Heart right ventricle (tissue), 16 donors: ENCODE measurements at regions not wholly inside any gene's neighbourhood (a gene's known extent, or its start where the extent isn't known, plus 50 kb on each side); places are given as distances from the start of the nearest gene placed in this dataset.

ENCODE experiments used
- ATAC-seq, 8 donors: fragments of 200-7000 bp; cut with Tn5 transposase; one replicate each; pipeline ENCODE4 v1.9.1; 2020; ENCODE audit warnings: mild to moderate bottlenecking in 8 of 8, moderate library complexity in 8 of 8, moderate number of reproducible peaks in 1 of 8
- DNase-seq, 2 donors: peaks; one replicate each; pipeline ENCODE4 v3.0.0-alpha.2; 2020
- H3K27ac ChIP-seq, 10 donors: fragments of 200-600 bp; sonication (generic) in 2 of 10; one replicate each; pipeline versions ENCODE4 v1.5.0 to v1.8.0; 2020 to 2022; ENCODE audit warnings: mild to moderate bottlenecking in 3 of 10
- H3K27me3 ChIP-seq, 7 donors: fragments of 200-600 bp; one replicate each; pipeline ENCODE4 v1.8.0; 2021 to 2022; ENCODE audit warnings: mild to moderate bottlenecking in 2 of 7
- H3K36me3 ChIP-seq, 9 donors: fragments of 200-600 bp; sonication (generic) in 1 of 9; one replicate each; pipeline versions ENCODE4 v1.5.0 to v1.8.0; 2020 to 2022; ENCODE audit warnings: mild to moderate bottlenecking in 2 of 9
- H3K4me1 ChIP-seq, 9 donors: fragments of 200-600 bp; sonication (generic) in 1 of 9; one replicate each; pipeline versions ENCODE4 v1.5.0 to v1.8.0; 2020 to 2022; ENCODE audit warnings: mild to moderate bottlenecking in 4 of 9
- H3K4me3 ChIP-seq, 10 donors: fragments of 200-600 bp; sonication (generic) in 2 of 10; one replicate each; pipeline versions ENCODE4 v1.5.0 to v1.8.0; 2020 to 2022; ENCODE audit warnings: mild to moderate bottlenecking in 7 of 10, moderate library complexity in 2 of 10
- H3K9me3 ChIP-seq, 11 donors: fragments of 200-600 bp in 10 of 11; sonication (generic) in 2 of 11; one replicate each; pipeline versions ENCODE4 v1.5.0 to v1.8.0; 2013 to 2022; ENCODE audit warnings: mild to moderate bottlenecking in 2 of 11, control low read depth in 1 of 11, moderate library complexity in 1 of 11
- CTCF ChIP-seq, 9 donors: fragments of 200-600 bp; sonication (generic) in 2 of 9; IDR thresholded peaks; one replicate each; pipeline versions ENCODE4 v1.5.0 to v1.8.0; 2021 to 2022; ENCODE audit warnings: antibody characterized with exemption in 9 of 9, mild to moderate bottlenecking in 5 of 9, moderate library complexity in 1 of 9
- WGBS, 2 donors: extraction: QIAGEN DNeasy Blood & Tissue Kit; methylation state at CpG; one replicate each; pipeline ENCODE4 v1.1.7; 2013; ENCODE audit warnings: inconsistent platforms in 1 of 2; 5-methylcytosine and 5-hydroxymethylcytosine counted together
- intact Hi-C, 10 donors: fragments of 100-400 bp; cut with DNase I; formaldehyde crosslinking; loops; one replicate each; pipeline versions ENCODE4 v1.11.1 to v1.14.2; 2022
- donor health status: Arrhythmogenic right ventricular cardiomyopathy.
- donor health status: ischemic (EF 13 %, LVEDD 7.1; RV severe dilation, severe dysfunction).
- donor health status: healthy with polysubstance abuse.
- donor health status: DM: no; HTN: yes; CAD: no.
- donor health status: DM: no; HTN: no; CAD: no.
- donor health status: ischemic (EF 25% LVEDD 6.9; RV normal size, moderate dysfunction).
- donor health status: ischemic (EF 25% LVEDD 5.7; RV mildly dilated, moderate dysfunction).
- donor health status: healthy.
- donor health status: DM: yes; HTN: yes; CAD: no.
- donor health status: Ischemic cardiomyopathy.
- donor health status: ischemic (EF 35%, LVEDD 5.7; RV mildly dilated, moderate dysfunction).
- donor health status: nonischemic (EF 11% LVEDD 7.7; RV severe dilation, severe dysfunction).
- donor health status: DM: yes; HTN: yes; CAD: no.
- donor health status: PGD.
- donor health status: ischemic (EF 29% LVEDD 5.4; RV normal size, mild dysfunction).
- donor health status: nonischemic (EF 23%, LVEDD 6.1; RV moderate dilation, normal function).

- H3K27me3 ChIP-seq = no peaks in the 10 kb centered on the region
- WGBS, 2 donors = 80 to 82% methylated on average over 7 of the region's 7 CpGs
- intact Hi-C loops = no loop called here
- DNase-seq = no peak
- no peaks in the 10 kb centered on the region for H3K9me3 ChIP-seq
- peak in 3 of 8 donors; percentile 2 to 54 (median 6) for ATAC-seq
- no peak overlapping the region for H3K4me3 ChIP-seq
- H3K36me3 ChIP-seq = no peaks in the 10 kb centered on the region
- H3K27ac ChIP-seq = peak overlapping the region in 3 of 10 donors; percentile 4 to 47 (median 35)
- H3K4me1 ChIP-seq = peaks cover 0 to 16% (median 7%) of the 10 kb centered on the region in 9 donors
- TF ChIP-seq CTCF (IDR thresholded peaks at IDR 0.05) = no peak
Measured at GRCh38 chr2:128562471-128563347, 244.0 kb upstream of the HS6ST1 start.

GRCh38 chr2:128563348-128563687 lies 244.7 kb upstream of the HS6ST1 start:
- DNase-seq (peak; percentile 49 to 67), ATAC-seq (peak; percentile 87 to 94 (median 92))
- Histone ChIP-seq H3K36me3 (no peaks in the 10 kb centered on the region), H3K9me3 (no peaks in the 10 kb centered on the region), H3K4me1 (peaks cover 0 to 16% (median 7%) of the 10 kb centered on the region in 9 donors), H3K27ac (peak overlapping the region in 2 of 10 donors; percentile 35 to 47), H3K4me3 (no peak overlapping the region), H3K27me3 (no peaks in the 10 kb centered on the region)
- WGBS, 2 donors = 36 to 41% methylated on average over 4 of the region's 4 CpGs
- intact Hi-C loops = no loop called here
- no peak for TF ChIP-seq CTCF (IDR thresholded peaks at IDR 0.05)

- no peak for TF ChIP-seq CTCF (IDR thresholded peaks at IDR 0.05)
- Histone ChIP-seq H3K4me3 (no peak overlapping the region), H3K36me3 (no peaks in the 10 kb centered on the region), H3K27me3 (no peaks in the 10 kb centered on the region), H3K4me1 (peaks cover 0 to 16% (median 7%) of the 10 kb centered on the region in 9 donors), H3K9me3 (no peaks in the 10 kb centered on the region), H3K27ac (no peak overlapping the region)
- no peak for DNase-seq
- 91% methylated on average over 4 of the region's 4 CpGs for WGBS, 2 donors
- intact Hi-C loops = no loop called here
- no peak for ATAC-seq
Measured at GRCh38 chr2:128564131-128564530, 245.5 kb upstream of the HS6ST1 start.

- intact Hi-C loops = no loop called here
- no peak overlapping the region for H3K27ac ChIP-seq
- no peaks in the 10 kb centered on the region for H3K9me3 ChIP-seq
- TF ChIP-seq CTCF (IDR thresholded peaks at IDR 0.05) = no peak
- ATAC-seq = no peak
- H3K36me3 ChIP-seq = no peaks in the 10 kb centered on the region
- 89 to 91% methylated on average over 6 of the region's 6 CpGs for WGBS, 2 donors
- DNase-seq = no peak
- no peak overlapping the region for H3K4me3 ChIP-seq
- peaks cover 0 to 16% (median 7%) of the 10 kb centered on the region in 9 donors for H3K4me1 ChIP-seq
- no peaks in the 10 kb centered on the region for H3K27me3 ChIP-seq
Measured at GRCh38 chr2:128564551-128564950, 245.9 kb upstream of the HS6ST1 start.
